Activated CD4-positive, alpha-beta T cell treated with anti-CD3 and anti-CD28 coated beads, Interleukin-2, Interleukin-6, amounts not matched to agents 100 ng/mL and 50 ng/mL, durations not matched to agents 16 hours and 8 hours (primary cell): ENCODE measurements at regions not wholly inside any gene's neighbourhood (a gene's known extent, or its start where the extent isn't known, plus 50 kb on each side); places are given as distances from the start of the nearest gene placed in this dataset.
A peak's percentile ranks its signal among the peaks of the same experiment; 100 is the strongest.

Experiments used
- DNase-seq: peaks from one replicate; pipeline ENCODE4 v3.0.0-alpha.2; 2020

- no peak for DNase-seq
These were observed 225.7 kb downstream of the DPH6 start for GRCh38 chr15:35320158-35320780.

GRCh38 chr15:35319354-35319753 lies 226.6 kb downstream of the DPH6 start:
- DNase-seq = no peak

GRCh38 chr15:35317217-35317616 lies 228.7 kb downstream of the DPH6 start:
- no peak for DNase-seq

DNA sequence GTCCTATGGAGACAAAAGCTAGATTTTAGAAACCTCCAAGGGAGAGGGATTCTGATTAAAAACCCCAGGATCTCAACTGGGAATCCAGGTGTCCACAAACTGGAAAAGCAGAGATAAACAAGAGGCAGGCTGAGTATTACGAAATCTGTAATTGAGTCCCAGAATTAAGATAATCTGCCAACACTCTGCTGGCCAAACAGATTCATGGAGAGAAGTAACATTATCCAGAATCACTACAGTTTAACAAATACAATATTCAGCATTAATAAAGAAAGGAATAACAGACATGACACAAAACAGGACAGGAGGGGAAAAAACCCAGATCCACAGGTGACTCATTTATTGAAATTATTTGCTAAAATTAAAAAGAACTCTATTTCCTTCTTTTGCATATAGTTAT lies 227.2 kb upstream of the NANOGP8 start:
- DNase-seq = no peak

GRCh38 chr15:35311615-35312014 lies 226.5 kb upstream of the NANOGP8 start:
- DNase-seq = no peak

DNA sequence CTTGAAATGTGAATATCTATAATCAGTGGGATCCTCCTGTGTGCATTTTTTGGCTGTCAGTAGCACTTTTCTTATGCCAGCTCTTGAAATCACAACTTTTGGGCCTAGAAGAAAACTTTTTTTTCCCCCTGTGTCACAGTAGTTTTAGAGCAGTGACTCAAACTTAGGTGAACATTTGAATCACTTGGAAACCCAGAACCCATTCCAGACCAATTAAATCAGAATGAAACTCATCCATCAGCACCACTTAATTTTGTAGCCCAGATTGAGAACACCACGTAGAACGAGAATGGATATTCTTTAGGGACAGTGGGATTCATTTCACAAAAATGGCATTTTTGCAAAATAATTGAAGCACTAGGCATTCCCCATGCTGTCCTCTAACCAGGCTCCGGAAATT lies 224.8 kb upstream of the NANOGP8 start:
- DNase-seq = no peak

GRCh38 chr15:35308802-35309201 lies 223.7 kb upstream of the NANOGP8 start:
- no peak for DNase-seq

GRCh38 chr15:35307676-35308075 lies 222.6 kb upstream of the NANOGP8 start:
- no peak for DNase-seq

DNA sequence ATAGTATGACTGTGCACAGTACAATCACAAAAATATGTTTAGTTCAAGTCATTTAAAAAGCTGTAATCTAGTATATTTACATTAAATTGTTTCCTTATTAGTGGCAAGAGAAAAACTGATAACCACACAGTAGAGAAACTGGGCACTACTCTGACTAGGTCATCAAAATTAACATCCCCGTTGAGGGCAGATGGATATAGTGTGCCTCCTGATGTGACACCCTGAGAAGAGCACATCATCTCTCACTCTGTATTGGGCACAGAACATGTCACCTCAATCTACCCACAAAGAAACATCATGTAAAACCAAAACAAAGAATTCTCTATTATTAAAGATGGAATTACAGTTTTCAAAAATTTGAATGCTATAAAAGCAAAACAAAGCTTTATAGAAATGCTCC lies 221.9 kb upstream of the NANOGP8 start:
- no peak for DNase-seq

GRCh38 chr15:35306361-35306981 lies 221.4 kb upstream of the NANOGP8 start:
- DNase-seq = no peak

DNA sequence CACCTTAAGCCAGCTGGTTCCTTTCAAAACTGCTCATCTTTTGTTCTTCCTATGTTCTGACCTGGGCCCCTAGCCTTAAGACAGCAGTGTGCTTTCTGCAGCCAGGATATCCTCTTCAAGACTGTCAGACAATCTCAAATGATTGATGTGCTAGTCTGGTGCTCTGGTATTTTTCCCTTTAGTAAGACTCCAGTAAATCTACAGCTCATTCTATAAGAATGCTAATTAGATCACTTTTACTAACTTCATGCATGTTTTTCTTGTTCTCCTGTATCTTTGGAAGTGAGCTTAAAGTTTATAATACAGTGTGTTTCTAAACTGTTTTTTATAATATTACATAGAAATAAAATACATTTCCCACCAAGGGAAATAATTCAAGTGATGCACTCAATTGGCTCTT lies 220.9 kb upstream of the NANOGP8 start:
- DNase-seq = no peak

- DNase-seq = no peak
These were observed 220.0 kb upstream of the NANOGP8 start for GRCh38 chr15:35305031-35305550.

GRCh38 chr15:35304389-35304788 lies 219.3 kb upstream of the NANOGP8 start:
- no peak for DNase-seq

DNA sequence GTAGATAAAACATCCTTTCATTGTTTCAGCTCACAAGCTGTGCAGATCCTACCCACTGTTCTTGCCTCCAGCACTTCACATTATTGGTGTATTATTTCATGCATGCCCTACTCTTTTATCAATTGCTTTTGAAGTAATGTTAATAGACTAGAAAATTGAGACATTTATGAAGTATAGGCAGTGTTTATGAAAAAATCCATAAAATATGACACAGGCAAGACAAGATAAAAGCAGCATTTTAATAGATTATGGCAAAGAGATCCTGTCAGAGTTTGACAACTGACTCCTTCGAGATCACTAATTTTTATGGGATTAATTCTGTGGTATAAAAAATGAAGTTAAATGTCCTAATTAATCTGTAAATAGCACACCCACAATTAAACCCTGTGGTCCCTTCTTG lies 217.2 kb upstream of the NANOGP8 start:
- DNase-seq = no peak

DNA sequence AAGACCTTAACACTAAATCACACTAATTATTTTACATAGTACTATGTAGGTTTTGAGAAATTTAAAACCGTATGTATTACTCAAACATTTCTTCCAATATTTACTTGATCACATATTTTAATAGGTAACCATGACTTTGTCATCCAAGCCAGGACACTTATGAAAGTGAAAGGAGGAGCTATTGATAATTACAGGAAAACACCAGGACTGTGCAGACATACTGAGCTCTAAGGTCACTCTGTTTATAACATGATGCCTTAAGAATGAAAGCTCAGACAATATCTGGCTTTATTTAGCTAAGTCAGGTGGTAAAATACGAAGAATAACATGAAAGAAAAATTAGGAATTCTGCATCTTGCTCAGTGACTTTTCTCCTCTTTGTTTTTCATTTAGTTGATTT lies 216.0 kb upstream of the NANOGP8 start:
- no peak for DNase-seq

DNA sequence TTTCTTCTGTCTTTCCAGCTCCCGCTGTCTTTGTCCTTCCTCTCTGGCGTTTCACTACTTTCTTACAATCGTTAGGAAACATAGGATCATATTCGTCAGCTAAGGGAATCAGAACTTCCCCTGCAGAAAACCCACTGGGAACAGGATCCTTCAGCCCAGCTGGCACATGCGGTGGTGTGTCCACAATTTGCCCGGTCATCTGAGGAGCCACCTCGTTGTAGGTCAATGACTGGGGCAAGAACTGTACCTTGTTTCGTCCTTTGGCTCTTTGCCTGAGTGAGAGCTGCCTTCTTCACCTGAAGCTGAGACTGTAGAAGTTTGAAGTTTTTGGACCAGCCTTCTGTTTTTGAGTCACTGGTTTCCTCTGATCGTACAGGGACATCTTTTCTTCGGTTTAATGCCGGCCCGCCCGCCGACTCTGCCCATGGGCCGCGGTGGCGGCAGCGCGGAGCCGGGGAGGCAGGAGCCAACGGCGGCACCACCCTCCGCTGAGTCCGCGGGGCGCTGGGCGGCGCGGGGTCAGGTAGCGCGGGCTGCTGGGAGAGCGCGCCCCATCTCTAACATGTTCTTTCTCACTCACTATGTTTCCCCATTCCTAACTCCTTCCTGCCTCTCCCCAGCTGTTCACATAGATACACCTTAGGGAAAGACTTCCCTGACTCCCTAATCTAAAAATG lies 214.1 kb upstream of the NANOGP8 start:
- no peak for DNase-seq

DNA sequence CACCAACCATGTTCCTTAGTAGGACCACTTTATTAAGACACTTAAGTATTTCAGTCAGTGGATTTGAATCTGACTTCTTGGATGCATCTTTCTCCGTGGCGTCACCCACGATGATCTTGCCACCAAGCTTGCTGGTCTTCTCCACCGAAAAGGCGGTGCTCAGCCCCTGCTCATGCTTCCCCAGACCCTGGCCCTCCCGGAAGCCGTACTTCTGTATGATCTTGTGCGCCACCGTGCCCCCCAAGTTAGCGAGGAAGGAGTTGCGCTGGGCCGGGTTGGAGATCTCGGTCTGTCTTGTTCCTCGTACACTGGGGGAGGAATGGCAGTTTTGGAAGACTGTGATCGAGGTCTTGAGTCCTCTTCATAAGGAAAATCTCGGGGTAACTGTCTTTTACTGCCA lies 213.4 kb upstream of the NANOGP8 start:
- no peak for DNase-seq

DNA sequence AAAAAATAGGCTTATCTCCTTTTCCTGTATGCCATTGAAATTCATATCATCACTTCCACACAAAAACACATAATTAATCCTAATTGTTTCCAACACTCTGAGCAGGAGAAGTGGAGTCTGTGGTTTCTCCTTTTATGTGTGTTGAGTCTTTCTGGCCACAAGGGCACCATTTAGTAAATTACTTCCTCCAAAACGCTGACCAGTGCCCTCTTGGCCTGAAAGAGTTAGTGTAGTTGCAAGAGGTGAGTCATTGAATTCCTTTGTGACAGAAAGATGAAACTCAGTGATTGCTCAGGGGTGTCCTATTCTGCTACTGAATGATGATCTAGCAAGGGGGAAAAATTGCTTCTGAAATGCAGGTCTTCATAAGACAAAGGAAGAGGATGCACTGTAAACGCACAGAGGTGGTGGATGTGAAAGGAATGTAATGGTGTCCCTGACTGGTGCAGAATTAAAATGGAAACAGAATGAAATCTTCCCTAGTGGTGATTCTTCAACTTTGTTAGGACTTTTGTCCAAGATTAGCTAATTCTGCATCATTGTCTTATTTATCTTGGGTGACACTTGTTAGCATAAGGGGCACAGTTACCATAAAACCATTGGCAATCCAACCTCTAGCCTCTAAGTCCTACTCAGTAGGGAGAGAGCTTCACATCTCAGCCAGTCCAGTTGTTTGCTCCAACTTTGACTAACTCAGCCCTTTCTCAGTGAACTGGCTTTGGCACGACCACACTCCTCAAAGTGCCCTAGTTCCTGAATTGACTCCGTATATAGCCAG lies 208.4 kb upstream of the NANOGP8 start:
- DNase-seq = no peak

DNA sequence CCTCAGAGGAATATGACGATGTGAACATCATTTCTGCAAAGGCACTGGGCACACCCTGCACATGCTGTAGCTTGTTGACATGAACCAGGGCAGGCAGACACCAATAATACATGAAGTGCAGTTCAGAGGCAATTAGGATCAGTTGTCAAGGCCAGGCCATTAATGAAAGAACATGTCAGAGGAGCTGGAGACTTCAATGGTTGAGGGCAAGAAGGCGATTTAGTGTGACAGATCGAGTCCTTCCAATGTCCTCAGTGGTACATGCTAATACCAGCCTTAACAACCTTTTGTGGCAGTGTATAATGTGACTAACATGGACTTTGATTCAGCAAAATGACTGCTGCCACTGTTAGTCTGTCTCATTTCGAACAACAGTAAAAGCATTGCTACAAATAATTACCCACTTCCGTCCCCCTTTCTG lies 205.2 kb upstream of the NANOGP8 start:
- no peak for DNase-seq

DNA sequence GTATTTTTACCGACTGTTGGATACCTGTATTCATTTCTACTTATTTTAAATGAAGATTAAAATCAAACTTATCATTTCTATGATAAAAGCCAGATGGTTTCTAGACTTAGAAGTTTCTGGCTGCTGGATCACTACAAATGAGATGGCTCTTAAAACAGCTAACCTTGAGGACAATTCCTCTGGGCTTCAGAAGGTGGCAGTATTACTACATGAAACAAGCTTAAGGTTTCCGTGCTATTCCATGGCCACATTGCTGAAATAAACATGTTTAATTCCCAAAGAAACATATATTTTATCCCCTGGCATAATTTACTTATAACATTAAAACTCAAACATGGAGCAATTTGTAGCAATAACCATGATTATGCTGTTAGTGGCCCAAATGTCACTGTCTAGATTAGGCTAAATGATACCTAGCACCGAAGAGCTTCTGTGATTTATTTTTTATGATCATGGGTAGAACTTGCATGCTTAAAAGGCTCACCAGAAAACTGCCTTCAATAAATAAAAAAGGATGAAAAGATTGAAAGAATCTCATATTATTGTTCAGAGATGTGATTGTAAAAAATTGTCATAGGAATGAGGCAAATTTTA lies 204.0 kb upstream of the NANOGP8 start:
- DNase-seq = peak; percentile 28

DNA sequence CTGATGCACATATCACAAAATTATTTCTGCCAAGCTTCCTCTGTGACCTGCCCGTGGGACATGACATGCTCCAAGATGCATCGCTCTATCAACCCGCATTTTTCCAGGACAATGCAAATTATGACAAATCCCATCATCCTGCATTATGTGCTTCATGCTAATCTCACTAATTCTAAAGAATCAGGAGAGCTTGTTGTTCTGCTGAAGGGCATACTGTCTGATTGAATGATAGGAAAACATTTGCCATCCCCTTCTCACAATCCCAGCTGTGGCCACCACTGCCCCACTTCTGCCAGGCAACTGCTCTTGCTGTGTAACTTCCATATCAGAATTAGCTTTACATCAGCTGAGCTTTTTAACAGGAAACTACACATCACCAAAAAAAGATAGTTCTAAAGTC lies 203.5 kb upstream of the NANOGP8 start:
- DNase-seq = no peak

DNA sequence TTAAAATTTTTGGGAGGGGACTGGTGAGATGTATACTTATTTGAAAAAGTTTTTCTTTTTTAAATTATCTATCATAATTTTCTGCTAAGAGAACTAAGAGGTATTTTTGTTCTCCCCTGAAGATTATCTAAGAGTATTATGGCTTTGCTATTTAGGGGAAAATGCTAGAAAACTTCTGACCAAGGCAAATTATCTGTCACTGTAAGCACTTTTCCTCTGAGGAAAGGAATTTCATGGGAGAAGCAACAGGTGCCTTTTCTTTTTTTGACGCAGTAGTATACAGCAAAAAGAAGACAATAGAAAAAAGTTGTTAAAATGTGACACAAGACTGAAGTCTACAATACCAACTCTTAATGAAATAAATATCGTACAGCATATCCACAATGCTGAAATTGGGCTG lies 201.6 kb upstream of the NANOGP8 start:
- no peak for DNase-seq

GRCh38 chr15:35282965-35283496 lies 197.9 kb upstream of the NANOGP8 start:
- no peak for DNase-seq
